H4 (cell line): ENCODE measurements at regions not wholly inside any gene's neighbourhood (a gene's known extent, or its start where the extent isn't known, plus 50 kb on each side); places are given as distances from the start of the nearest gene placed in this dataset.
"Not testable (repeated sequence)": the region's sequence is repeated elsewhere in the genome, so short reads cannot be mapped to it uniquely, and the experiment has no call there.

Source experiments
- DNase-seq: peaks from one replicate; pipeline ENCODE4 v3.0.0-alpha.2; 2015; ENCODE audit warnings: low spot score

DNA sequence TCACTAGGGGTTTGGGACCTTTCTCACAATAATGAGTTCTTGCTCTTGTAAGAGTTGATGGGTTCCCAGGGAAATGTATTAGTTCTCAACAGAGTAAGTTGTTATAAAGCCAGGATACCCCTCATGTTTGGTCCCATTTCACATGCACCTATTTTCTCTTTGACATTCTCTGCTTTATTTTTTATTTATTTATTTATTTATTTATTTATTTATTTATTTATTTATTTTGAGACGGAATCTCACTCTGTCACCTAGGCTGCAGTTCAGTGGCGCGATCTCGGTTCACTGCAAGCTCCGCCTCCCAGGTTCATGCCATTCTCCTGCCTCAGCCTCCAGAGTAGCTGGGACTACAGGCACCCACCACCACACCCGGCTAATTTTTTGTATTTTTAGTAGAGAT, 52.2 kb downstream of the ACTRT1 start:
- not testable (repeated sequence) for DNase-seq

DNA sequence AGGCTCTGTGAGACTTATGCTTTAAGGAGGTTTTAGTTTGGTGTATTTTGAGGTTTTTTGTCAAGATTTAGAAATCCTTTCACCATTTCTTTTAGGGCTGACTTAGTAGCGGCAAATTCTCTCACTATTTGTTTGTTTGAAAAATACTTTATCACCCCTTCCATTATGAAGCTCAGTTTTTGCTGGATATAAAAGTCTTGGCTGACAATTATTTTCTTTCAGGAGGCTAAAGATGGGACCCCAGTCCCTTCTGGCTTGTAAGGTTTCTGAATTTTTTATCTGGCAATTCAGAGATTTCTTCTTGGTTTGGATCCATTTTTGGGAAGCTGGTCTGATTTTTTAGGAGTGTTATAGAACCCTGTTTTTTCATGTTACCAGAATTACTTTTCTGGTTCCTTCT, 88.5 kb downstream of the ACTRT1 start:
- DNase-seq = no peak

DNA sequence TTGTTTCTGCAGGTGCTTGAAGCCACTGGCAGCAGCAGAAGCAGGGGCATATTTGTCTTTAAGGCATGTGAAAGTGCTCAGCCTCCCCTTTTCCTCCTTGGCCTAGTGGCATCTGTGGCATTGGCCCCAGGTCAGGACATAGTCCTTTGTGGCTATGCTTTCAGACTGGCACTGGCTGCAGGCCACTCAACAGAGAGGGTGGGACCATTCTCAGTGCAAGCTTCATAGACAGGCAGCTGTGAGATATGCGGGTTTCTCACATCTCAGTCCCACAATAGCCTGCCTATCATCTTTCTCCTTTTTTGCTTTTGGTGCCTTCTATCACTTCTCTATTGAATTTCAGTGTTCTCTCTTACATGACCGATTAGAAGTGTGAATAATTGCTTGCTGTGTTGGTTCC, 104.8 kb downstream of the ACTRT1 start:
- DNase-seq = no peak

DNA sequence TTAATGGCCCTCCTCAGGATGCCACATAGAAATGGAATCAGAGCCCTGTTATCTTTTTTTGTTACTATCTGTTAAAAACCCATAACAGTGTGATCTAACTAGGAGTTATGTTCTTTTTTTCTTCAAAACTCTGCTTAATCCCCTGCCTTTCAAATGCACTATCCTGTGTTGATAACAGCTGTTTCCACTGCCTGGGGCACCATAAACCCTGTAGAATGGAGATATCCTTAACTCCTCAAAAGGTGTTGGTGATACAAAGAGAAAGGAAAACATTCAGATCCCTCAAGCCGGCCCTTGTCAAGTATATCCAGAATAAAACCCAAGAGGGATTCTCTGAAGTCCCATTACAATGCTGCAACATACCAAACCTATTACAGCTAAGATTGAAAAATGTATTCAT, 108.6 kb downstream of the ACTRT1 start:
- no peak for DNase-seq

DNA sequence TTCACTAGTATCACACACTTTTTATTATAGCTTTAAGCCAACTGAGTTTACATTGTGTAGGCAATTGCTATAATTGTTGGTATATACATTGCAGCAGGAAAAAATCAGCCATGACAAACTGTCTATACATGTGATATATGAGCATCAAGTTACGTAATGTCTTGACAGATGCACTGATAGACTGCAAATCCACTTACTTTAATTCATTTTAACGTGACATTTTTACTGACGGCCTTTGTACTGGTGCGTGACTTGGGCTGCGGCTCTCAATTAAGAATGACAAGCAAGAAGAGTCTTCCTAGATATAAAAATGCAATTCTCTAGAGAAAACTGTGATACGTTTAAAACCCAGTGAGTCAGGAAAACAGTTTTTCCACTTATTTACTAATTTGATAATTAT, 143.8 kb downstream of the ACTRT1 start:
- no peak for DNase-seq

DNA sequence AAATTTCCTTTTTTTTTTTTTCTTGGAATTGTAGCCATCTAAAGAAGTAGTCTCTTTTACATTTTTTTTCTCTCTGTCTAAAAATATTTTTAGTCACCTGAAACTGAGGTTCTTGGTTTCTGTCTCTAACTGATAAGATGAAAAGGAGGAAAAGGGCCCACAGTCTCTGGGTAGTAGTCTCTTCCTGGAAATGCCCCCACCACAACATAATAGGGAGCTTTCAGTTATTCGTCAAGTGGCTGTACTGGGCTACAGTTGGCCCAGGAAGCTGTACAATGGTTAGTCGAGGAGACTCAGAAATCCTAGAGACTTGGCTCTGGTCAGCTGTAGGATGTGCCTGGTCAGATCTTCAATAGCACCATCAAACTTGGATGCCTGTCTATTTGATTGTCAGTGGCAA, 163.4 kb downstream of the ACTRT1 start:
- DNase-seq = no peak

DNA sequence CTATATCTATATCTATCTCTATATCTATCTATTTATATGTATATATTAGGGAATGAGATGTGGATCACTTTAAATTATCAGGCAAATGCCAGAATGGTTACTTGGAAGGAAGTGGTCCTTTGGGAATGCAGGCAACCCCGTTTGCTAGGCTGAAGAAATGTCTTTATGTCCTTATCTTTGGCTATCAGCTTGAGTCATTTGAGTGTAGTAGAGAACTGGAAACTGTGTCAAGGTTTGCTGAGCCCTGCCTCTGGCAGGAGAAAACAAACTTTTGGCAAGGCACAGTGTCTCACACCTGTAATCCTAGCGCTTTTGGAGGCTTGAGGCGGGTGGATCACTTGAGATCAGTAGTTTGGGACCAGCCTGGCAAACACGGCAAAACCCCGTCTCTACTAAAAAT, 167.3 kb downstream of the ACTRT1 start:
- DNase-seq = no peak

DNA sequence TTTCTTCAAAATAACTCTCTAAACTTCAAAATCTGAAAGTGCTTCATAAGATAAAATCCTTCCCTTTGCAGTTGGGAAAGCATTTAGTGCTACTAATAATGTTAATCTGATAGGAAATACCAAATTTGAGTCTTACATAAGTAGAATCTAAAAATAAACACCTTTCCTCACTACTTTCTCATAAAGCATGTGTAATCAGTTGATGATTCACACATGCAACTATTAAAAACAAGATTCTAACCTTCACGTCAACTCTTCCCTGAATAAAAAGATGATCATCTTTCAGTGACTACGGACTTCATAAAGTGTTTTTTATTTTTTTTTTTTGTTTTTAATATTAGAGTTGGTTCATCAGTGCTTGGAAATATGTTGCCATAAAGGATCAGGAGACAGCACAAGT, 172.6 kb downstream of the ACTRT1 start:
- DNase-seq = peak; percentile 3

DNA sequence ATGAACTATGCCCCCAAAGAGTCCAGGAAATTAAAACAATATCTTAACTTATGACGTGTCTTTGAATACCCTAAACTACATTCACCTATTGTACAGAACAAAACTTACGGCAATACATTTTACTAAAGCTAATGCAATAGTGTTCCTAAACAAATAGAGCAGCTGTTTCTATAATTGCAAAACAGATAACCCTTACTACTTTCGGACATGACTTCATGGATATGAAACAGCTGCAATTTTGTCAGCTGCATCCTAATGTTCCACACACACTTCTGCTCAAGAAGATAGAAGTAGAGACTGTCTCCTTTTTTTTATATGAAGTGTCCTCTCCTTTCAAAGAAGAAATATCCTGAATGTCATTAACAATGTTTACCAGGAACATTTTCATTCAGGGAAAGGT, 174.9 kb downstream of the ACTRT1 start:
- no peak for DNase-seq

DNA sequence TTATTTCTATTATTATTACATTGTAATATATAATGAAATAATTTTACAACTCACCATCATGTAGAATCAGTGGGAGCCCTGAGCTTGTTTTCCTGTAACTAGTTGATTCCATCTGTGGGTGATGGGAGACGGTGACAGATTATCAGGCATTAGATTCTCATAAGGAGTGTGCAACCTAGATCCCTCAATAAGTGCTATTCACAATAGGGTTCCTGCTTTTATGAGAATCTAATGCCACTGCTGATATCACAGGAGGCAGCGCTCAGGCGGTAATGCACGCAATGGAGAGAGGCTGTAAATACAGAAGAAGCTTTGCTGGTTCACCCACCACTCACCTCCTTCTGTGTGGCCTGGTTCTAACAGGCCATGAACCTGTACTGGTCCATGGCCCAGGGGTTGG, 178.6 kb downstream of the ACTRT1 start:
- DNase-seq = no peak

DNA sequence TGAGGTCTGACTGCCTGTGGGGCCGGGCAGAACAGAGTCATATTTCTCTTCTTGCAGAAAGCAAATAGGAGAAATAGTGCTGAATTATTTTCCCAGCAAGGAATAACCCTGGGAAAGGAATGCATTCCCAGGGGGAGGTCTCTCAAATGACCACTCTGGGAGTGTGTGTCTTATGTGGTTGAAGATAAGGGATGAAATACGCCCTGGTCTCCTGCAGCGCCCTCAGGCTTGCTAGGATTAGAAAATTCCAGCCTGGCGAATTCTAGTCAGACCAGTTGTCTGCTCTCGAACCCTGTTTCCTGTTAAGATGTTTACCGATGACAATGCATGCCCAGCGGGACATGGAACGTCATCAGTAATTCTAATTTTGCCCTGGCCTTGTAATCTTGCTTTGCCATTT, 185.3 kb downstream of the ACTRT1 start:
- not testable (repeated sequence) for DNase-seq

DNA sequence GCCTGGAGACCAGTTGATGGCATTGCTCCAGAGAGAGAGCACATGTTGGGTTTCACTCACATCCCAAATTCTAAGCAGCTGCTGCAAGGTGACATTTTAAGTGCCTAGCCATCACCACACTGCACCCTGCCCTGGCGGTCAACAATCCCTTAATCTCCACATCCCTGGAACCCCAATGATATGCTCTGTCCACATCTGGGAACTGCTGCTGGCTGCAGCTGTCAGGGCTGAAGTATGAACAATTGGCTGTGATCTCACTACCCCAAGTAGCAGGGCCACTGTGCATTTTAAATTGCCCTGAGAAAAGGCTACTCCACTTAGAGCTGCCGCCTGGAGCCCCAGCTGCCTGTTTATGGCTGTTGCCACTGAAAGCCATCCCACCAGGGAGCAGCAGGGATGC, 190.6 kb downstream of the ACTRT1 start:
- DNase-seq = no peak
